ENCODE measurements at regions not wholly inside any gene's neighbourhood (a gene's known extent, or its start where the extent isn't known, plus 50 kb on each side); places are given as distances from the start of the nearest gene placed in this dataset.

- ATAC-seq (ENCODE audit: low FRiP score): no peak
- no peak for DNase-seq (ENCODE audit: low spot score)
- TF ChIP-seq, protein P1, sequence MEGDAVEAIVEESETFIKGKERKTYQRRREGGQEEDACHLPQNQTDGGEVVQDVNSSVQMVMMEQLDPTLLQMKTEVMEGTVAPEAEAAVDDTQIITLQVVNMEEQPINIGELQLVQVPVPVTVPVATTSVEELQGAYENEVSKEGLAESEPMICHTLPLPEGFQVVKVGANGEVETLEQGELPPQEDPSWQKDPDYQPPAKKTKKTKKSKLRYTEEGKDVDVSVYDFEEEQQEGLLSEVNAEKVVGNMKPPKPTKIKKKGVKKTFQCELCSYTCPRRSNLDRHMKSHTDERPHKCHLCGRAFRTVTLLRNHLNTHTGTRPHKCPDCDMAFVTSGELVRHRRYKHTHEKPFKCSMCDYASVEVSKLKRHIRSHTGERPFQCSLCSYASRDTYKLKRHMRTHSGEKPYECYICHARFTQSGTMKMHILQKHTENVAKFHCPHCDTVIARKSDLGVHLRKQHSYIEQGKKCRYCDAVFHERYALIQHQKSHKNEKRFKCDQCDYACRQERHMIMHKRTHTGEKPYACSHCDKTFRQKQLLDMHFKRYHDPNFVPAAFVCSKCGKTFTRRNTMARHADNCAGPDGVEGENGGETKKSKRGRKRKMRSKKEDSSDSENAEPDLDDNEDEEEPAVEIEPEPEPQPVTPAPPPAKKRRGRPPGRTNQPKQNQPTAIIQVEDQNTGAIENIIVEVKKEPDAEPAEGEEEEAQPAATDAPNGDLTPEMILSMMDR (IDR thresholded peaks at IDR 0.05): no peak
These were observed 218.7 kb upstream of the MDFIC2 start for GRCh38 chr3:70531063-70531657.

DNA sequence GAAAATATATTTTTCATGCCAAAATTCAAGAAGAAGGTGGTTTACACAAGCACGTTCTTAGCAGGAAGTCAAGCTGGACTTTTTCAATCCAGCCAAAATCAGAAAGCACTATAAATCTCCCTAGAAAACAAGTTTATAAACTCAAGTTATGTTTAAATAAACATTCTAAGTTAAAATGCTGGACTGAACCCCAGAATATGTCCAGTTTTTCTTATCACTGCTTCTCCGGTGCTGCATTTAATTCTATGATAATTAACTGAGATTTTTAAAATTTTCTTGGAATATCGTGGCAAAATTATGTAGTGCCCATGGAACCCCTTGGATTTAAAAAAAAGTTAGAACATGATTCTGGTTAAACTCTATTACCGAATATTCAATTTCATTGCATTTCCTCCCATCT lies 218.2 kb upstream of the MDFIC2 start:
- no peak for DNase-seq (ENCODE audit: low spot score)
- ATAC-seq (ENCODE audit: low FRiP score): no peak
- TF ChIP-seq, protein P1 (IDR thresholded peaks at IDR 0.05): no peak

DNA sequence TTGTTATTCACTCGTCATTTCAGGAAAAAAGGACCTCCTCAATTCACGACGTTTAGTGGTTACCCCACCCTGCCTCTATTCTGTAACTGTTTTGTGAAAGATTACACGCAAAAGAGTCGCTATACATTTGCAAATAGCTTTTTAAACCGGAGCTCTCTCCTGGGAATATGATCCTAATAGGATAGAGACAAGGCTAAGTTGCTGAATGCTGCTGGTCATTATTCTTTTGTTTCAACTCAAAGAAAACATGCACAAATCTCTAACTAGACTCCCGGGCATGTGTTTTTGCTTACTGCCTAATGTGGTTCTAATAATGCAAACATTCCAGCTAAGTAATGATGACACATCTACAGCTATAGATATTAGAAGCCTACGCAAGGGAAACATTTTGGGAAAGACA lies 214.6 kb upstream of the MDFIC2 start:
- ATAC-seq (ENCODE audit: low FRiP score) (no peak), DNase-seq (ENCODE audit: low spot score) (no peak)
- TF ChIP-seq, protein P1 (IDR thresholded peaks at IDR 0.05): no peak

DNA sequence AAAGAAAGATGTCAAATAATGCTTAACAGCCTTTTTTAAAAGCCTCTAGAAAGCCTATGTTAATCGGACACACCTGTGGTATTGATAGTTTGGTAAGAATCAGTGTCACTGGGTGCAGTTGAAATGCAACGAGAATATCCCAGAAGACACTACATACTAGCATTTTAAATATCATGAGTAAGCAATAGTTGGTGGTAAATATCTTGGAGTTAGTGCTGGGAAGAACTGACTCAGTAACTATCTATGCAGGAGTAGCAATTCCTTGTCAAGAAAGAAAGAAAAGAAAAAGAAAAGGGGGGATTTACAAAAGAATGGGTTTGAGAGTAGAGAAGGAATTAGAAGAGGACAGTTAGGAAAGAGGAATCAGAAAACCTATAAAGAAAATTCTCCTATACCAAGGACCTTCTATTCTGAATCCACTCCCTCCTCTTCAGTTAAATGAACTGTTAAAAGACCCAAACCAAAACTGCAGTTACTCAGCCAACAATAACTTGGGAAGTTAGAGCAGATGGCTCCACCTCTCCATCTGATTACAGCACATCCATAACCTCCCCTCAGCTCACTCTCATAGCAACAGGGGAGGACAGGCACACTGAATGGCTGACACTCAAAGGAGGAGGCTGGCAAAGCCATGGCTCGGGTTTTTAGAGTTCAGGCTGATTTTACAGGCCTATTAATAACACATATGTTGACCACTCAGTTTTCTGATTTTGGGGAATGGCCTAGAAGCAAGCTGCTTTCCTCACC lies 207.6 kb upstream of the MDFIC2 start:
- DNase-seq (ENCODE audit: low spot score): no peak
- no peak for ATAC-seq (ENCODE audit: low FRiP score)
- TF ChIP-seq, protein P1 (IDR thresholded peaks at IDR 0.05): no peak

- DNase-seq (ENCODE audit: low spot score) (no peak), ATAC-seq (ENCODE audit: low FRiP score) (no peak)
- TF ChIP-seq, protein P1 (IDR thresholded peaks at IDR 0.05): no peak
These were observed 206.6 kb upstream of the MDFIC2 start for GRCh38 chr3:70519026-70519425.

GRCh38 chr3:70518356-70518755 lies 205.9 kb upstream of the MDFIC2 start:
- DNase-seq (ENCODE audit: low spot score): no peak
- ATAC-seq (ENCODE audit: low FRiP score): no peak
- TF ChIP-seq, protein P1 (IDR thresholded peaks at IDR 0.05): no peak

Measured in omental fat pad (tissue), 3 donors.